Duodenal mucosa (tissue), 2 donors: ENCODE measurements at regions not wholly inside any gene's neighbourhood (a gene's known extent, or its start where the extent isn't known, plus 50 kb on each side); places are given as distances from the start of the nearest gene placed in this dataset.

ENCODE experiments used
- H3K27ac ChIP-seq: one replicate; pipeline ENCODE4 v1.7.0; 2013; ENCODE audit warnings: low read depth, low read length
- H3K27me3 ChIP-seq, 2 donors: one replicate each; pipeline ENCODE4 v1.7.0; 2013; ENCODE audit warnings: low read length in 2 of 2, control low read depth in 1 of 2; ENCODE audit not compliant: insufficient read depth in 2 of 2, control insufficient read depth in 1 of 2
- H3K36me3 ChIP-seq, 2 donors: one replicate each; pipeline ENCODE4 v1.7.0; 2013; ENCODE audit warnings: low read length in 2 of 2, control low read depth in 1 of 2; ENCODE audit not compliant: insufficient read depth in 2 of 2, control insufficient read depth in 1 of 2
- H3K4me1 ChIP-seq, 2 donors: one replicate each; pipeline ENCODE4 v1.7.0; 2013; ENCODE audit warnings: low read length in 2 of 2, control low read depth in 1 of 2; ENCODE audit not compliant: insufficient read depth in 2 of 2, control insufficient read depth in 1 of 2
- H3K4me3 ChIP-seq, 2 donors: one replicate each; pipeline ENCODE4 v1.7.0; 2013; ENCODE audit warnings: low read length in 2 of 2, low read depth in 1 of 2
- H3K9ac ChIP-seq, 2 donors: one replicate each; pipeline ENCODE4 v1.7.0; 2013; ENCODE audit warnings: low read length in 2 of 2, low read depth in 1 of 2
- H3K9me3 ChIP-seq, 2 donors: one replicate each; pipeline ENCODE4 v1.7.0; 2013; ENCODE audit warnings: low read length in 2 of 2, control low read depth in 1 of 2; ENCODE audit not compliant: control insufficient read depth in 1 of 2

GRCh38 chr1:208501542-208501941 is 257.4 kb upstream of the PLXNA2 start:
- H3K4me1 ChIP-seq, result no peaks in the 10 kb centered on the region
- no peak overlapping the region for H3K4me3 ChIP-seq
- no peaks in the 10 kb centered on the region for H3K27me3 ChIP-seq
- no peaks in the 10 kb centered on the region for H3K36me3 ChIP-seq
- no peak overlapping the region for H3K27ac ChIP-seq
- peaks cover 0 to 3% of the 10 kb centered on the region in 2 donors for H3K9me3 ChIP-seq
- H3K9ac ChIP-seq, result no peak overlapping the region

GRCh38 chr1:208503787-208504186 is 259.6 kb upstream of the PLXNA2 start:
- no peaks in the 10 kb centered on the region for H3K27me3 ChIP-seq
- no peak overlapping the region for H3K27ac ChIP-seq
- H3K4me3 ChIP-seq, result no peak overlapping the region
- H3K4me1 ChIP-seq, result no peaks in the 10 kb centered on the region
- no peak overlapping the region for H3K9ac ChIP-seq
- H3K9me3 ChIP-seq, result peaks cover 0 to 3% of the 10 kb centered on the region in 2 donors
- no peaks in the 10 kb centered on the region for H3K36me3 ChIP-seq

- no peaks in the 10 kb centered on the region for H3K36me3 ChIP-seq
- H3K9me3 ChIP-seq, result peaks cover 0 to 3% of the 10 kb centered on the region in 2 donors
- no peak overlapping the region for H3K4me3 ChIP-seq
- no peaks in the 10 kb centered on the region for H3K4me1 ChIP-seq
- H3K9ac ChIP-seq, result no peak overlapping the region
- no peak overlapping the region for H3K27ac ChIP-seq
- no peaks in the 10 kb centered on the region for H3K27me3 ChIP-seq
These were observed 262.6 kb upstream of the PLXNA2 start for GRCh38 chr1:208506812-208507211.

- Histone ChIP-seq H3K36me3 (no peaks in the 10 kb centered on the region), H3K9me3 (no peaks in the 10 kb centered on the region), H3K9ac (no peak overlapping the region), H3K4me3 (no peak overlapping the region), H3K4me1 (no peaks in the 10 kb centered on the region), H3K27ac (no peak overlapping the region), H3K27me3 (no peaks in the 10 kb centered on the region)
These were observed 264.9 kb upstream of the PLXNA2 start for GRCh38 chr1:208509072-208509471.

- H3K27ac ChIP-seq, result no peak overlapping the region
- no peak overlapping the region for H3K9ac ChIP-seq
- H3K4me3 ChIP-seq, result no peak overlapping the region
- H3K27me3 ChIP-seq, result no peaks in the 10 kb centered on the region
- no peaks in the 10 kb centered on the region for H3K4me1 ChIP-seq
- no peaks in the 10 kb centered on the region for H3K9me3 ChIP-seq
- H3K36me3 ChIP-seq, result no peaks in the 10 kb centered on the region
These were observed 266.2 kb upstream of the PLXNA2 start for GRCh38 chr1:208510192-208510952.

- no peaks in the 10 kb centered on the region for H3K27me3 ChIP-seq
- H3K4me3 ChIP-seq, result no peak overlapping the region
- no peak overlapping the region for H3K9ac ChIP-seq
- no peaks in the 10 kb centered on the region for H3K36me3 ChIP-seq
- no peaks in the 10 kb centered on the region for H3K9me3 ChIP-seq
- no peaks in the 10 kb centered on the region for H3K4me1 ChIP-seq
- no peak overlapping the region for H3K27ac ChIP-seq
These were observed 267.2 kb upstream of the PLXNA2 start for GRCh38 chr1:208511242-208511860.

GRCh38 chr1:208513799-208514198 is 269.6 kb upstream of the PLXNA2 start:
- Histone ChIP-seq H3K9ac (no peak overlapping the region), H3K27ac (no peak overlapping the region), H3K27me3 (no peaks in the 10 kb centered on the region), H3K4me3 (no peak overlapping the region), H3K4me1 (no peaks in the 10 kb centered on the region), H3K9me3 (no peaks in the 10 kb centered on the region), H3K36me3 (no peaks in the 10 kb centered on the region)

GRCh38 chr1:208515129-208515528 is 270.9 kb upstream of the PLXNA2 start:
- Histone ChIP-seq H3K36me3 (no peaks in the 10 kb centered on the region), H3K9me3 (no peaks in the 10 kb centered on the region), H3K4me1 (no peaks in the 10 kb centered on the region), H3K9ac (no peak overlapping the region), H3K27ac (no peak overlapping the region), H3K27me3 (no peaks in the 10 kb centered on the region), H3K4me3 (no peak overlapping the region)

GRCh38 chr1:208516780-208517179 is 272.6 kb upstream of the PLXNA2 start:
- no peak overlapping the region for H3K9ac ChIP-seq
- H3K27ac ChIP-seq, result no peak overlapping the region
- H3K9me3 ChIP-seq, result no peaks in the 10 kb centered on the region
- H3K36me3 ChIP-seq, result no peaks in the 10 kb centered on the region
- H3K4me3 ChIP-seq, result no peak overlapping the region
- H3K4me1 ChIP-seq, result no peaks in the 10 kb centered on the region
- H3K27me3 ChIP-seq, result no peaks in the 10 kb centered on the region

- H3K9ac ChIP-seq, result no peak overlapping the region
- no peaks in the 10 kb centered on the region for H3K9me3 ChIP-seq
- H3K27ac ChIP-seq, result no peak overlapping the region
- no peaks in the 10 kb centered on the region for H3K4me1 ChIP-seq
- no peaks in the 10 kb centered on the region for H3K36me3 ChIP-seq
- no peak overlapping the region for H3K4me3 ChIP-seq
- no peaks in the 10 kb centered on the region for H3K27me3 ChIP-seq
These were observed 276.4 kb upstream of the PLXNA2 start for GRCh38 chr1:208520438-208521099.
